ENCODE measurements at regions not wholly inside any gene's neighbourhood (a gene's known extent, or its start where the extent isn't known, plus 50 kb on each side); places are given as distances from the start of the nearest gene placed in this dataset.

DNA sequence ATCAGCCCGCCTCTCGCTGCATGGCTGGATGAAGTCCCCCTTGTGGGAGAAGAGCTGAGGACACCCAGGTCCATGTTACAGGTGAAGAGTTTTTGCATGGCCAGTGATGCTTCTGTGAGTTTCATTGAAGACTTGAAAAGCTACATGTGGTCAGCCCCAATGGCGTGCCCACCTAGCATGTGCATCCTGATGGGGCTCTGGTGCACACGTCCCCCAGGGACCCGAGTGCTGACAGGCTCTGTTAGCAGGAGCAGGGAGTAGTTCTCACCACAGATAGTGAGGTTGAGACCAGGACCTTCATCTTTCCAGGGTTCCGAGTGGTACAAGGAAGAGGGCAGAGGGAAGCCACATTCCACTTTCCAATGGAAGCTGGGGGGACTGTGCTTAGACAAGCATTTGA, 184.8 kb upstream of the C1orf174 start:
- H2AFZ ChIP-seq (ENCODE audit: low read depth, low read length), result no peak overlapping the region
- no peak overlapping the region for H3K27ac ChIP-seq (ENCODE audit: low read depth, low read length)
- no peak for FAIRE-seq
- no peak overlapping the region for H3K4me3 ChIP-seq (ENCODE audit: insufficient read depth, low read depth, low read length)
- no peaks in the 10 kb centered on the region for H4K20me1 ChIP-seq (ENCODE audit: insufficient read depth, low read length)
- no peak overlapping the region for H3K4me2 ChIP-seq (ENCODE audit: low read length)
- H3K79me2 ChIP-seq (ENCODE audit: insufficient read depth, low read length), result no peaks in the 10 kb centered on the region
- TF ChIP-seq, protein P1, sequence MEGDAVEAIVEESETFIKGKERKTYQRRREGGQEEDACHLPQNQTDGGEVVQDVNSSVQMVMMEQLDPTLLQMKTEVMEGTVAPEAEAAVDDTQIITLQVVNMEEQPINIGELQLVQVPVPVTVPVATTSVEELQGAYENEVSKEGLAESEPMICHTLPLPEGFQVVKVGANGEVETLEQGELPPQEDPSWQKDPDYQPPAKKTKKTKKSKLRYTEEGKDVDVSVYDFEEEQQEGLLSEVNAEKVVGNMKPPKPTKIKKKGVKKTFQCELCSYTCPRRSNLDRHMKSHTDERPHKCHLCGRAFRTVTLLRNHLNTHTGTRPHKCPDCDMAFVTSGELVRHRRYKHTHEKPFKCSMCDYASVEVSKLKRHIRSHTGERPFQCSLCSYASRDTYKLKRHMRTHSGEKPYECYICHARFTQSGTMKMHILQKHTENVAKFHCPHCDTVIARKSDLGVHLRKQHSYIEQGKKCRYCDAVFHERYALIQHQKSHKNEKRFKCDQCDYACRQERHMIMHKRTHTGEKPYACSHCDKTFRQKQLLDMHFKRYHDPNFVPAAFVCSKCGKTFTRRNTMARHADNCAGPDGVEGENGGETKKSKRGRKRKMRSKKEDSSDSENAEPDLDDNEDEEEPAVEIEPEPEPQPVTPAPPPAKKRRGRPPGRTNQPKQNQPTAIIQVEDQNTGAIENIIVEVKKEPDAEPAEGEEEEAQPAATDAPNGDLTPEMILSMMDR (IDR thresholded peaks at IDR 0.05; ENCODE audit: insufficient read depth, low read depth, low read length), result no peak
- no peak for TF ChIP-seq EZH2 (IDR thresholded peaks at IDR 0.05; ENCODE audit: insufficient read depth, low read length)
- peaks cover 10% of the 10 kb centered on the region for H3K9me3 Mint-ChIP-seq (ENCODE audit: unreplicated experiment)
- H3K4me3 Mint-ChIP-seq (ENCODE audit: unreplicated experiment), result no peak overlapping the region
- no peaks in the 10 kb centered on the region for H3K4me1 ChIP-seq (ENCODE audit: insufficient read depth, low read length)
- H3K9ac ChIP-seq (ENCODE audit: low read length), result no peak overlapping the region
- no peak for DNase-seq (ENCODE audit: low read depth)
- H3K27me3 ChIP-seq (ENCODE audit: insufficient read depth, low read length), result no peaks in the 10 kb centered on the region
- H3K4me1 Mint-ChIP-seq (ENCODE audit: low read depth, unreplicated experiment), result no peaks in the 10 kb centered on the region
- no peaks in the 10 kb centered on the region for H3K36me3 Mint-ChIP-seq (ENCODE audit: low read depth, unreplicated experiment)
- H3K27ac Mint-ChIP-seq (ENCODE audit: unreplicated experiment), result no peak overlapping the region
- H3K27me3 Mint-ChIP-seq (ENCODE audit: low read depth, unreplicated experiment), result peaks cover 2% of the 10 kb centered on the region
- no peaks in the 10 kb centered on the region for H3K36me3 ChIP-seq (ENCODE audit: insufficient read depth, low read length)
- peaks cover 6% of the 10 kb centered on the region for H3K9me3 ChIP-seq (ENCODE audit: insufficient read depth, low read depth, low read length)

DNA sequence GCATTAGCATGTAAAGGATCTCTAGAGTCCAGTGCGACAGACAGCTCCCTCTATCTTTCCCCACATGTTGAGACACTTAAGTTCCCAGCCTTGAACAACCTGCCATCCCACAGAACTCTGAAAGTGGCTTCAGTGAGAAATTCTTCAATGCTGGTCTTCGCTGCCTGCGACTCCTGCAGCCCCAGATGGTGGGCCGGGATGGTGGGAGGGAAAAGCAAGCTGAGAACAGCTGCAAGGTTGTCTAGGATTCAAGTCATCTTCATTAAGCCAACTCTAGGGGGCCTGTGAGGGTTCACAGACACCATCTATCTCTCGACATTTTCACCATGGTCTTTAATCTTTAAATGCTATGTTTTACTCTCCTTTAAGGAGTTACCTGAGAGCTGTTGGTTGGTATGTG, 185.5 kb upstream of the C1orf174 start:
- Histone ChIP-seq H3K4me2 (ENCODE audit: low read length) (no peak overlapping the region), H3K27ac (ENCODE audit: low read depth, low read length) (no peak overlapping the region), H4K20me1 (ENCODE audit: insufficient read depth, low read length) (no peaks in the 10 kb centered on the region), H3K9ac (ENCODE audit: low read length) (no peak overlapping the region), H3K27me3 (ENCODE audit: insufficient read depth, low read length) (no peaks in the 10 kb centered on the region), H3K9me3 (ENCODE audit: insufficient read depth, low read depth, low read length) (peaks cover 6% of the 10 kb centered on the region), H3K4me3 (ENCODE audit: insufficient read depth, low read depth, low read length) (no peak overlapping the region), H3K79me2 (ENCODE audit: insufficient read depth, low read length) (no peaks in the 10 kb centered on the region), H2AFZ (ENCODE audit: low read depth, low read length) (no peak overlapping the region), H3K4me1 (ENCODE audit: insufficient read depth, low read length) (no peaks in the 10 kb centered on the region), H3K36me3 (ENCODE audit: insufficient read depth, low read length) (no peaks in the 10 kb centered on the region)
- no peaks in the 10 kb centered on the region for H3K36me3 Mint-ChIP-seq (ENCODE audit: low read depth, unreplicated experiment)
- H3K9me3 Mint-ChIP-seq (ENCODE audit: unreplicated experiment), result peaks cover 11% of the 10 kb centered on the region
- FAIRE-seq (no peak), DNase-seq (ENCODE audit: low read depth) (no peak)
- H3K27me3 Mint-ChIP-seq (ENCODE audit: low read depth, unreplicated experiment), result peaks cover 2% of the 10 kb centered on the region
- H3K4me3 Mint-ChIP-seq (ENCODE audit: unreplicated experiment), result no peak overlapping the region
- no peaks in the 10 kb centered on the region for H3K4me1 Mint-ChIP-seq (ENCODE audit: low read depth, unreplicated experiment)
- no peak overlapping the region for H3K27ac Mint-ChIP-seq (ENCODE audit: unreplicated experiment)
- no peak for TF ChIP-seq EZH2 (IDR thresholded peaks at IDR 0.05; ENCODE audit: insufficient read depth, low read length)
- TF ChIP-seq, protein P1 (IDR thresholded peaks at IDR 0.05; ENCODE audit: insufficient read depth, low read depth, low read length), result no peak

DNA sequence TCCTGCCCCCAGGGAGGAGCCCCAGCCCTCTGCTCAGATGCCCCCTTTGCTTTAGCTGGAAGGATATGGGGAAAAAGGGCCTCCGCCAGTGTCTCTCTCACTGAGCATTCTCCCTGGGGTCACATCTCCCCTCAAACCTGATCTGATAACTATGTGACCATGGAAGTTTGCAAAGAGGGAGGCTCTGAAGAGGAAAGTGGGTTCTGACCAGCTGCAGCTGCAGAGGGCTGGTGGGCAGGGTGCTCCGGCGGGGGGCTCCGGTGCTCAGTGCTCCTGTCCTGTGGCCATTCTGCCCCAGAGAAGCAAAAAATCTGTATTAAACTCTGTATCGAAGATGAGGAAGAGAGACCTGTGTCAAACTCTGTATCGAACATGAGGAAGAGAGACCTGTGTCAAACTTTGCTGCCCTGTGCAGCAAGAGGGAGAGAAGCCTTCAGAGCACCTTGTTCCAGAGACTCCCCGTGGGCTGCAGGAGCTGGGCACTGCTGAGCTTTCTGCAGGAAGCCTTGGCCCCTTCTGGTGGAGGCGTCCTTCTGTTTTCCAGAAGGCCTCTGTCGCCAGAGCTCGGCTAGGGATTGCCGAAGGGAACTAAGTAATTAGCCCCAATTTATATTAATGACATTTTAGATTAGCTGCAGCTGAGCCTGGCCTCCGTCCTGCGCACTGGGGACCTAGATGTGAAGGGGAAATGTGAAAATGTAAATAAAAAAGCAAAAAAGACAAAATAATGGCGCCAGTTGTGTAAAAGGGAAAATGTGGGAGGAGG, 186.2 kb upstream of the C1orf174 start:
- TF ChIP-seq, protein P1 (IDR thresholded peaks at IDR 0.05; ENCODE audit: insufficient read depth, low read depth, low read length), result no peak
- TF ChIP-seq EZH2 (IDR thresholded peaks at IDR 0.05; ENCODE audit: insufficient read depth, low read length), result no peak
- Mint-ChIP-seq H3K27ac (ENCODE audit: unreplicated experiment) (no peak overlapping the region), H3K27me3 (ENCODE audit: low read depth, unreplicated experiment) (peaks cover 2% of the 10 kb centered on the region), H3K36me3 (ENCODE audit: low read depth, unreplicated experiment) (no peaks in the 10 kb centered on the region), H3K4me3 (ENCODE audit: unreplicated experiment) (no peak overlapping the region), H3K4me1 (ENCODE audit: low read depth, unreplicated experiment) (no peaks in the 10 kb centered on the region), H3K9me3 (ENCODE audit: unreplicated experiment) (peaks cover 7% of the 10 kb centered on the region)
- no peak overlapping the region for H3K27ac ChIP-seq (ENCODE audit: low read depth, low read length)
- FAIRE-seq (no peak), DNase-seq (ENCODE audit: low read depth) (no peak)
- H2AFZ ChIP-seq (ENCODE audit: low read depth, low read length), result no peak overlapping the region
- H3K9me3 ChIP-seq (ENCODE audit: insufficient read depth, low read depth, low read length), result peaks cover 9% of the 10 kb centered on the region
- no peaks in the 10 kb centered on the region for H3K36me3 ChIP-seq (ENCODE audit: insufficient read depth, low read length)
- H3K9ac ChIP-seq (ENCODE audit: low read length), result no peak overlapping the region
- no peaks in the 10 kb centered on the region for H4K20me1 ChIP-seq (ENCODE audit: insufficient read depth, low read length)
- H3K4me3 ChIP-seq (ENCODE audit: insufficient read depth, low read depth, low read length), result no peak overlapping the region
- no peaks in the 10 kb centered on the region for H3K4me1 ChIP-seq (ENCODE audit: insufficient read depth, low read length)
- H3K79me2 ChIP-seq (ENCODE audit: insufficient read depth, low read length), result no peaks in the 10 kb centered on the region
- H3K4me2 ChIP-seq (ENCODE audit: low read length), result no peak overlapping the region
- H3K27me3 ChIP-seq (ENCODE audit: insufficient read depth, low read length), result no peaks in the 10 kb centered on the region
